Cardiac fibroblast (primary cell): ENCODE measurements at regions not wholly inside any gene's neighbourhood (a gene's known extent, or its start where the extent isn't known, plus 50 kb on each side); places are given as distances from the start of the nearest gene placed in this dataset.
"Not testable (repeated sequence)": the region's sequence is repeated elsewhere in the genome, so short reads cannot be mapped to it uniquely, and the experiment has no call there.

Experiments
- DNase-seq, 2 donors: peaks; one replicate each; pipeline versions ENCODE4 v3.0.0 to v3.0.0-alpha.2; 2010; ENCODE audit warnings: low read depth in 2 of 2
- H3K4me3 ChIP-seq, 2 donors: replicated peaks in 1 of 2; 1 replicate in 1 of 2; 2 replicates in 1 of 2; pipeline ENCODE4 v1.5.1; 2011; ENCODE audit warnings: low read depth in 2 of 2, low read length in 2 of 2, mild to moderate bottlenecking in 2 of 2, moderate library complexity in 1 of 2
- TF ChIP-seq, protein P1 (sequence below): IDR thresholded peaks from one replicate; pipeline ENCODE4 v1.5.1; 2011; ENCODE audit warnings: low read depth, mild to moderate bottlenecking, low read length, inconsistent platforms

DNA sequence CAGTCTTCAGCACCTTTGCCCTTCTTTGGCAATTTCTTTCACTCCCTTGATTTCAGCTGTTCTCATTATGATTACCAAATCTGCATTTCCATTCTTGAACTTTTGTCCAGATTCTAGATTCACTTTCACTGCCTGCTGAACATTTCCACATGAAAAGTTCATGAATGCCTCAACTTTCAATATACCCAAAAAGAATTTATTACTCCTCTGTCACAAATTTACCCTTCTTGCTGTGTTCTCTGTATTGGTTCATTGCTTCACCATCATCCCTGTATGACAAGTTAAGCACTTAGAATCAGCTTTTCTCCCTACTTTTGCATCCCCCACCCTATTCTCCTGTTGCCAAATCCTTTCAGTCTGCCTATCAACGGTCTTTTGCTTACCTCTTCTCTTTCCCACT lies 112.6 kb upstream of the PKN2 start:
- TF ChIP-seq, protein P1, sequence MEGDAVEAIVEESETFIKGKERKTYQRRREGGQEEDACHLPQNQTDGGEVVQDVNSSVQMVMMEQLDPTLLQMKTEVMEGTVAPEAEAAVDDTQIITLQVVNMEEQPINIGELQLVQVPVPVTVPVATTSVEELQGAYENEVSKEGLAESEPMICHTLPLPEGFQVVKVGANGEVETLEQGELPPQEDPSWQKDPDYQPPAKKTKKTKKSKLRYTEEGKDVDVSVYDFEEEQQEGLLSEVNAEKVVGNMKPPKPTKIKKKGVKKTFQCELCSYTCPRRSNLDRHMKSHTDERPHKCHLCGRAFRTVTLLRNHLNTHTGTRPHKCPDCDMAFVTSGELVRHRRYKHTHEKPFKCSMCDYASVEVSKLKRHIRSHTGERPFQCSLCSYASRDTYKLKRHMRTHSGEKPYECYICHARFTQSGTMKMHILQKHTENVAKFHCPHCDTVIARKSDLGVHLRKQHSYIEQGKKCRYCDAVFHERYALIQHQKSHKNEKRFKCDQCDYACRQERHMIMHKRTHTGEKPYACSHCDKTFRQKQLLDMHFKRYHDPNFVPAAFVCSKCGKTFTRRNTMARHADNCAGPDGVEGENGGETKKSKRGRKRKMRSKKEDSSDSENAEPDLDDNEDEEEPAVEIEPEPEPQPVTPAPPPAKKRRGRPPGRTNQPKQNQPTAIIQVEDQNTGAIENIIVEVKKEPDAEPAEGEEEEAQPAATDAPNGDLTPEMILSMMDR, result no peak
- no peak overlapping the region for H3K4me3 ChIP-seq
- no peak for DNase-seq

DNA sequence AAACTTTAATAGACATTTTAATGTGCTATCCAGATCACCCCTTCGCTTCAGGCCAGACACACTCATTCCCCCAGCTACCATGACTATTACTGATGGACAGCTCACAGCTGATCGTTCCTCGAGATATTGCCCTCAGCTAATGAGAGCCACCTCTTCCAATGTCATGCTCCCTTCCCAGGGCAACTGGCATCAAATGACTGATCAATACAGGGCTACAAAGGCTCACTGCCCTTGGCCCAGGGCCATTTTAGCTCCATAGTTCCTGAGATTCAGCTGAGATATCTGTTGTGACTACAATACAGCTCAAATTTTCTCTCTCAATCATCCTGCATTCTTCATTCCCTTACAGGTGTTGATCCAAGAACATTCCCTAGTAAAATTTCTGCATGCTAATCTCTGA lies 104.5 kb upstream of the PKN2 start:
- DNase-seq, result no peak
- H3K4me3 ChIP-seq, result no peak overlapping the region
- TF ChIP-seq, protein P1, result no peak

DNA sequence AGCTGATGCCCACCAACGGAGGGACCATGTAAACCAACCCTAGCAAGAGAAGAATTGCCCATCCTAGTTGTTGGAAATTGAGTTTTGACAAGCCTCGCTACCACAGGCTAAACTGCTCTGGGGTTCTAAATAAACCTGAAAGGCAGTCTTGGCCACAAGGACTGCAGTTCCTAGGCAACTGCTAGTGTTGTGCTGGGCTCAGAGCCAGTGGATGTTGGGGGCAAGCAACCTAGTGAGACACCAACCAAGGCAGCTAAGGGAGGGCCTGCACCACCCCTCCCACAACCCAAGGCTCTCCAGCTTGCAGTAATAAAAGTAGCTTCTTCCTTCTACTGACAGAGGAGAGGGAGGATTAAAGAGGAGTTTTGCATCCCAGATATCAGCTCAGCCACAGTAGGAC lies 102.4 kb upstream of the PKN2 start:
- TF ChIP-seq, protein P1, result no peak
- no peak for DNase-seq
- H3K4me3 ChIP-seq, result no peak overlapping the region

DNA sequence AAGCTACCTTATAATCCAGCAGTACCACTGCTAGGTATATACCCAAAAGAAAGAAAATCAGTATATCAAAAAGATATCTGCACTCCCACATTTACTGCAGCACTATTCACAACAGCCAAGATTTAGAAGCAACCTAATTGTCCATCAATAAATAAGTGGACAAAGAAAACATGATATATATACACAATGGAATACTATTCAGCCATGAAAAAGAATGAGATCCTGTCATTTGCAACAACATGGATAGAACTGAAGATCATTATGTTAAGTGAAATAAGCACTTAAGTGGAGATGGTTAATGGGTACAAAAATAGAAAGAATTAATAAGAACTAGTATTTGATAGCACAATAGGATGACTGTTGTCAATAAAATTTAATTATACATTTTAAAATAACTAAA lies 90.7 kb upstream of the PKN2 start:
- H3K4me3 ChIP-seq, result no peak overlapping the region
- TF ChIP-seq, protein P1, result no peak
- no peak for DNase-seq

DNA sequence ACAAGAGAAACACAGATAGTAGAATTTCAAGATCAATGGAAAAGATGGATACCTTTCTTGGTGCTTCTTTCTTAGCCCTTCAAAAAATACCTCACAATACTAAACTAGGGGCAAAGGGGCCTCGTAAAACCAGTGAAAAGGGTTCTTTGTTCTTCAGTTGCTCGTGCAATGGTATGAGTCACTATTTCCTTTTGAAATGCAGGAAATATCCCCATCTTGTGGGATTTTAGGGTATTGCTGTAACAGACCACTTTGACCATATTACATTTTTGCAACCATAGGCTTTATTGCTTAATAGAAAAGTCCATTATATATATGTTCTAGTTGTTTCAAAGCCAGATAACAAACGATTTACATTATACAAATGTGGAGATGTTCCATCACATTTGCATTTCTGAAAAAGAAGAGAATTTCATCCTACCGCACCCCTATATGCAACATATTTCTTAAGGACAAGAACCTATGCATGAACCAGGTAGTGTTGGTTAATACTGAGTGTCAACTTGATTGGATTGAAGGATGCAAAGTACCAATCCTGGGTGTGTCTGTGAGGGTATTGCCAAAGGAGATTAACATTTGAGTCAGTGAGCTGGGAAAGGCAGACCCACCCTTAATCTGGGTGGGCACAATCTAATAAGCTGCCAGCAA lies 88.6 kb upstream of the PKN2 start:
- H3K4me3 ChIP-seq, result no peak overlapping the region
- TF ChIP-seq, protein P1, result peak; percentile 71
- DNase-seq, result peak; percentile 50 to 80

DNA sequence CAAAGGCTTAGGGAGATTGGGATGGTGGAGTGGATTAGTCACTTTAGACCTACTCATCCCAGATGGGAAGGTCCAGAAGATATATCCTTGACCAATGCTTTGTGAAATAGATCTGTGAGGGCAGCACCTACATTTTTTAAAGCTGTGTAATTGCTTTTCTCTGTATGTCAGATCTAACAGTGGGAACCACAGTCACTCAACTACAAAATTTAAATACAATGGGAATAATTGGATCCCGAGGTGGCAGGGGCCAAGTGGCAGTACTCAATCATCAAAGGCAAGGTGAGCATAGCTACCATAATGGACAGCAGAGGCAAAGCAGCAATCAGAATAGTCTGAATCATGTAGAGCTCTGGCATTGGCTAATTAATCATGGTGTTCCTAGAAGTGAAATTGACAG lies 86.1 kb upstream of the PKN2 start:
- DNase-seq, H3K4me3 ChIP-seq: not testable (repeated sequence)

DNA sequence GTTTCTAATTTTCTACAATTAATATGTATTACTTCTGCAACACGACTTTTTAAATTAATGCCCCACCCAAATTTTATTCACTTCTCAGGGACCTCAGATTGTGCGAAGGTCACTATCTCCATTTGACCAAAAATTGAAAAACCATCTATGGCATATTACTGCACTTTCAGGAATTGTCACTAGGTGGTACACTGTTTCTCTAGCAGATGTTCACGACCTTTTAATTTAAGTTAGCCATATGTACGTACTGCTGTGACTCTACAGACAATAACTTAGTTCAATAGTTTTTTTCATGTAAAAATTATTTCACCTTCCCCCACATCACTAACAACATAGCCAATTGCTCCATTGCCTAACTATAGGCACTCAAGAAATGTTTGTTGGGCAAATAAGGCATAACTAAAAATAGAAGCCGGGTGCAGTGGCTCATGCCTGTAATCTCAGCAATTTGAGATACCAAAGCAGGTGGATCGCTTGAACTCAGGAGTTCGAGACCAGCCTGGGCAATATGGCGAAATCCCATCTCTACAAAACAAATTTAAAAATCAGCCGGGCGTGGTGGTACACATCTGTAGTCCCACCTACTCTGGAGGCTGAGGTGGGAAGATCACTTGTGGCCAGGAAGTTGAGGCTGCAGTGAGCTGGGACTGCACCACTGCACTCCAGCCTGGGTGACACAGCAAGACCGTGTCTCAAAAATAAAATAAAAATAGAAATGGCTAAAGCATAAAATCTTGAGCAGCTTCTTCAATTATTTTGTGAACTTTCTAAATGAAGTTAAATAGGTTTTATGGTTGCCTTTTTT lies 75.7 kb upstream of the PKN2 start:
- no peak overlapping the region for H3K4me3 ChIP-seq
- TF ChIP-seq, protein P1, result peak; percentile 65
- peak; percentile 44 to 62 for DNase-seq
